ENCODE measurements at regions not wholly inside any gene's neighbourhood (a gene's known extent, or its start where the extent isn't known, plus 50 kb on each side); places are given as distances from the start of the nearest gene placed in this dataset.

GRCh38 chr2:239729681-239730566, 295.2 kb downstream of the NDUFA10 start:
- WGBS, 5 donors, result 68 to 79% (median 78%) methylated on average over 21 to 22 of the region's 22 CpGs
- TF ChIP-seq EP300 (IDR thresholded peaks at IDR 0.05), result no peak
- TF ChIP-seq CTCF (IDR thresholded peaks at IDR 0.05), result no peak
- no peak for TF ChIP-seq POLR2A (IDR thresholded peaks at IDR 0.05)
- TF ChIP-seq POLR2AphosphoS5 (IDR thresholded peaks at IDR 0.05), result no peak
- H3K4me1 ChIP-seq, result no peaks in the 10 kb centered on the region
- no peak overlapping the region for H3K27ac ChIP-seq
- no peak for DNase-seq
- intact Hi-C loops (cut with DNase I; ENCODE audit: low total_unique reads), result no loop called here
- H3K9me3 ChIP-seq, result peaks cover 0 to 8% (median 3%) of the 10 kb centered on the region in 4 donors
- H3K27me3 ChIP-seq, result peaks cover 0 to 11% (median 0%) of the 10 kb centered on the region in 3 donors
- H3K4me3 ChIP-seq, result no peak overlapping the region
- no peaks in the 10 kb centered on the region for H3K36me3 ChIP-seq

- WGBS, 5 donors, result 84 to 93% (median 87%) methylated on average over 13 to 17 of the region's 17 CpGs
- intact Hi-C loops (cut with DNase I; ENCODE audit: low total_unique reads), result no loop called here
- Histone ChIP-seq H3K27ac (no peak overlapping the region), H3K36me3 (no peaks in the 10 kb centered on the region), H3K27me3 (peaks cover 0 to 11% (median 0%) of the 10 kb centered on the region in 3 donors), H3K4me3 (no peak overlapping the region), H3K4me1 (no peaks in the 10 kb centered on the region), H3K9me3 (peaks cover 0 to 5% (median 2%) of the 10 kb centered on the region in 4 donors)
- TF ChIP-seq EP300 (IDR thresholded peaks at IDR 0.05) (no peak), POLR2A (IDR thresholded peaks at IDR 0.05) (no peak), POLR2AphosphoS5 (IDR thresholded peaks at IDR 0.05) (no peak), CTCF (IDR thresholded peaks at IDR 0.05) (no peak)
- no peak for DNase-seq
Measured at GRCh38 chr2:239729151-239729550, 296.0 kb downstream of the NDUFA10 start.

GRCh38 chr2:239728751-239729150, 296.4 kb downstream of the NDUFA10 start:
- intact Hi-C loops (cut with DNase I; ENCODE audit: low total_unique reads), result no loop called here
- no peak overlapping the region for H3K4me3 ChIP-seq
- 84 to 92% (median 88%) methylated on average over 15 of the region's 15 CpGs for WGBS, 5 donors
- H3K27ac ChIP-seq, result no peak overlapping the region
- H3K36me3 ChIP-seq, result no peaks in the 10 kb centered on the region
- no peak for DNase-seq
- TF ChIP-seq CTCF (IDR thresholded peaks at IDR 0.05) (no peak), POLR2AphosphoS5 (IDR thresholded peaks at IDR 0.05) (no peak), POLR2A (IDR thresholded peaks at IDR 0.05) (no peak), EP300 (IDR thresholded peaks at IDR 0.05) (no peak)
- peaks cover 0 to 11% (median 0%) of the 10 kb centered on the region in 3 donors for H3K27me3 ChIP-seq
- H3K9me3 ChIP-seq, result peaks cover 0 to 2% (median under 1%) of the 10 kb centered on the region in 4 donors
- H3K4me1 ChIP-seq, result no peaks in the 10 kb centered on the region

- peaks cover 0 to 11% (median 0%) of the 10 kb centered on the region in 3 donors for H3K27me3 ChIP-seq
- WGBS, 5 donors, result 79 to 85% (median 82%) methylated on average over 26 to 30 of the region's 30 CpGs
- intact Hi-C loops (cut with DNase I; ENCODE audit: low total_unique reads), result no loop called here
- no peak overlapping the region for H3K27ac ChIP-seq
- H3K4me3 ChIP-seq, result no peak overlapping the region
- no peak for TF ChIP-seq CTCF (IDR thresholded peaks at IDR 0.05)
- TF ChIP-seq EP300 (IDR thresholded peaks at IDR 0.05), result no peak
- TF ChIP-seq POLR2A (IDR thresholded peaks at IDR 0.05), result no peak
- no peak for TF ChIP-seq POLR2AphosphoS5 (IDR thresholded peaks at IDR 0.05)
- no peaks in the 10 kb centered on the region for H3K36me3 ChIP-seq
- no peaks in the 10 kb centered on the region for H3K9me3 ChIP-seq
- no peaks in the 10 kb centered on the region for H3K4me1 ChIP-seq
- DNase-seq, result peak in 1 of 2 donors; percentile 44
Measured at GRCh38 chr2:239727776-239728600, 297.2 kb downstream of the NDUFA10 start.

Data from stomach (tissue), 8 donors.